ENCODE measurements at regions not wholly inside any gene's neighbourhood (a gene's known extent, or its start where the extent isn't known, plus 50 kb on each side); places are given as distances from the start of the nearest gene placed in this dataset.

- intact Hi-C loops (cut with DNase I): no loop called here
- no peak for DNase-seq
Measured at GRCh38 chr14:38432186-38432585, 176.3 kb upstream of the CLEC14A start.

DNA sequence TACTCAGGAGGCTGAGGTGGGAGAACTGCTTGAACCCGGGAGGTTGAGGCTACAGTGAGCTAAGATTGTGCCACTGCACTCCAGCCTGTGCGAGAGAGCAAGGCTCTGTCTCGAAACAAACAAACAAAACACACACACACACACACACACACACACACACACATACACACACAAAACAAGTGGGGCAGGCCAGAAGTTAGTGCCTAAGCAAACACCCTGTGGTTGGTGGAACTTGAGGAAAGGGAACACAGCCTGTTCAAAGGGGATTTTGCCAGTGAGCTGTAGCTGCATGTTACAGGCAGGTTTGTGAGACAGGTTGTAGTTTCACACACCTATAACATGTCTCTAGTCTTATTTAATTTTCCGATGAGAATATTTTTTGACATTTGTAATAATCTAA is 175.3 kb upstream of the CLEC14A start:
- DNase-seq: no peak
- intact Hi-C loops (cut with DNase I): no loop called here

DNA sequence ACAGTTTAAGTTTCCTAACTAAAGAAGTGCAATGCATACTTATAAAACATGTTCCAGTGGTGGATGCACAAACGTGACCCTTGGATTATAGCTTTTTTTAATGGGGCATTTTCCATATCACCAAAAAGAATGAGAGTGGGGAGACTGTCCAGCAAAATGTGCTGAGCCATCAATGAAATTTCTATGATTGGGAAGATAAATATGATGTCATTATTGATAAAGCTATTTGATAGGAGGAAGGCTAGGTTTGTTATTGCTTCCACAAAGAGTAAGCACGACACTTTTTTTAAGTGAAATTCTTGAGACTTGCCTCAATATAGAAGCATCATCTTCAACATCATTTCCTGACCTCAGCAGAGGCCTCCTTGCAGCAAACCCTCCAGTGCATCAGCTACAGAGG is 174.6 kb upstream of the CLEC14A start:
- intact Hi-C loops (cut with DNase I): no loop called here
- no peak for DNase-seq

DNA sequence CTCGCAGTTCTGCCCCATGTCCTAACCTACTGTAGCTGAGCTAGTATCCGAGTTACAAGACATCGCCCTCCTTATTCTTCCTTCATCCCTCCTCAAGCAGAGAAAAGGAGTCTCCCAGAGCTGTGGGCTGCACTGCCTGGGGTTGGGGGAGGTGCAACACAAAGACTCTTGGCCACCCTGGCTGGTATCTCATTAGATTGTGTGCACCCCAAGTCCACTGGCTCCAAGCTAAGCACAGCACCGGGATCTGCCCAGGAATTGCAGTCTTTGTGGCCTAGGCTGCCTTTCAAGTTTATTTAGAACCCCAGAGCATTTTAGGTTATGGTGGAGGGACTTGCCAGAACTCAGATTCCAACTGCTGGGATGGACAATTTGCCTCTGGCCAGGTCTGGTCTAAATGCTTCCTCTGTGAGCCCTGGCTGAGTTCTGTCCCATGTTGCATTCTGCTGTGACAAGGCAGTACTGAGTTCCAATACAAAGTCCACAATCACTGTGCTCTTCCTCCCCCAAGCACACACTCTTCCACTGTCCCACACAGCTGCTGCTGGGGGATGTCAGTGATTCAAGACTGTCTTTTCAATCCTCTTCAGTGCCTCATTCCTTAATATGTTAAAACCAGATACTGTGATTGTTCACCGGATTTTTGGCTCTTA is 169.6 kb upstream of the CLEC14A start:
- intact Hi-C loops (cut with DNase I): no loop called here
- no peak for DNase-seq

GRCh38 chr14:38420048-38420447 is 164.2 kb upstream of the CLEC14A start:
- no peak for DNase-seq
- intact Hi-C loops (cut with DNase I): no loop called here

DNA sequence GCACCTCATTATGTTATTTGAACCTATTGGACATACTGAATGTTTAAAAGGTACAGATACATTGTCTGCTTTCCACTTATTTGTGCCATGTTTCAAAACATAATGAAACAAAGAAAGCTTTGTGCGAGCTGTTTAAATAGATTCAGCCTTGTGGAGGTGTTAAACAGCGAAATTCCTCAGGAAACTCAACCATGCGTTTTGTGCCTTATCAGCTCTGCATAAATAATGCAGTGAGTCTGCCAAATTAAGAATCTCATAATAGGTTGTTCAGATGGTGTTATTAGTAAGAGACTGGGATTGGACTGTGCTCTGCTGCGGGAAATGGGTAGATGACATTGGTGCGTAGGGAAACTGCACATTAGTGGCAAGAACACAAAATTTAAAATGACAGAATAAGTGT is 163.7 kb upstream of the CLEC14A start:
- DNase-seq: no peak
- intact Hi-C loops (cut with DNase I): no loop called here

GRCh38 chr14:38412654-38413053 is 156.8 kb upstream of the CLEC14A start:
- intact Hi-C loops (cut with DNase I): no loop called here
- DNase-seq: no peak

DNA sequence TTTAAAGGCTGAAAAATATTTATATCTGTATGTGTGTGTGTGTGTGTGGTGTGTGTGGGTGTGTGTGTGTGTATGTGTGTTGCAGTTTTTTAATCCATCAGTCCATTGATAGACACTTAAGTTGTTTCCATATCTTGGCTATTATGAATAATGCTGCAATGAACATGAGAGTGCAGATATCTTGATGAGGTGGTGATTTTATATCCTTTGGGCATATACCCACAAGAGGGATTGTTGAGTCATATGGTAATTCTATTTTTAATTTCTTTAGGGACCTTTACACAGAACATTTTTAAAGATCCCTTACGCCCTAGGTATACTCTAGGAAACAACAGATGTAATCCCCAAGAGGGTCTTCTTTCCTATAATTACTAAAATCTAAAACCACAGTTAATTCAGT is 154.5 kb upstream of the CLEC14A start:
- intact Hi-C loops (cut with DNase I): no loop called here
- no peak for DNase-seq

DNA sequence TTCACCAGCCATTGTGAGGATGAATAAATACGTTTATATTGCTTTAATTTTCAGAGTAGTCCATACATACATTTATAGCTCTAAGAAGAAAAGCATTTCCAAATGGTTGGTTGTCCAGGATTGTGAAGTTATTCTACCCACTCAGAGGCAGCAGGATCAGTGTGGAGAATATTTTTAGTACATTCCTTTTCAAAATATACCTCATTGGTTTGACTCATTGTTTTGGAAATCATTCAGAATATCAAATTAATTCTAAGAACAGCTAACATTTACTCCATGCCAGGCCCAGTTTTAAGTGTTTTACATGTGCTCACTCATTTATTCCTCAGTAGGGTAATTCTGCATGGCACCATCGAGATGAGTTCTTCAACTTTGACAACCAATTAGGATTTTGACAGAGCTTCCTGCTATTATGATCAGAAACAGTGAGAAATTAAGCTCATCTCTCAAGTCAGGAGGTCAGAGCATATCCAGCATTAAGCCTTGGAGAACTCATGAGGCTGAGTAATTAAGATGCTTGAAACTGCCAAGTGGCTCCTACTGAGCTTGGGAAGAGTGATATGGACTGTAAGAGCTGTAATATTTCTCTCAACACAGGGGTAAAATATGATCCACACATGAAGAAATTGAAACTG is 153.3 kb upstream of the CLEC14A start:
- intact Hi-C loops (cut with DNase I): no loop called here
- no peak for DNase-seq

GRCh38 chr14:38405851-38406635 is 150.2 kb upstream of the CLEC14A start:
- intact Hi-C loops (cut with DNase I): no loop called here
- no peak for DNase-seq

GRCh38 chr14:38404616-38405015 is 148.7 kb upstream of the CLEC14A start:
- intact Hi-C loops (cut with DNase I): no loop called here
- DNase-seq: no peak

- no peak for DNase-seq
- intact Hi-C loops (cut with DNase I): no loop called here
Measured at GRCh38 chr14:38404100-38404541, 148.2 kb upstream of the CLEC14A start.

- no peak for DNase-seq
- intact Hi-C loops (cut with DNase I): no loop called here
Measured at GRCh38 chr14:38400751-38401150, 144.9 kb upstream of the CLEC14A start.

DNA sequence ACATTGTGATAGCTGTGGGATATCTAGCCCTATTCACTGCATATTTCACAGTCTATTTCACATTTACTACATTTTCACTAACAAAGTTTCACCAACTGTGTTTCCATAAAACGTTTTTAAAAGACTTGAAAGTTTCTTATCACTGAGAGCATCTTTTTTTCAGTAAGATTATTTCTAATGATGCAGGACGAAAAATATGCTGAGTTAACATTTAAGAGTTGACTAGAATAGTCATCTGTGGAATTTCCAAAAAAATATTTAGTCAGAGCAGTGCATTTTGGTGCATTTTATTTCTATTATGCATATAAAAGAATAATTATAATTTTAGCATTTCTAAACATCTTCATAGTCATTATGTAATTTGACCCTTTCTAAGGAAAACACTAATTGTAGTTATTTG is 143.8 kb upstream of the CLEC14A start:
- intact Hi-C loops (cut with DNase I): no loop called here
- no peak for DNase-seq

DNA sequence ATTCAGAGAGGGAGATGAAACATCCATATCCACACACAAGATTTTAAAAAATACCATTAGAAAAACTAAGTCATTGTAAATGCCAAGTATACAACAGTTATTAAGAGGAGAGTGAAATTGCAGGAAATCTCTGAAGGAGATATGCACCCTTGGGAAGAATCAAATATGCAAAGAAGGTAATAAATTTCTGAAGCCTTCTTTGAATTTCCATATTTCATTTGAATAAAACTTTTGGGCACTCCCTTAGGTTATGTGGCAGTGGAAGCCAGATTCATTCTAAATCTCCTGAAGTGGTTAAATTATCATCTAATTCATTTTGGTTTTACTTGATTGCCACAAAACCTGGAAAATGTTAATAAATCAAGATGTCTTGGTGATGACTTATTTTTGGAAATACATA is 138.9 kb upstream of the CLEC14A start:
- intact Hi-C loops (cut with DNase I): no loop called here
- no peak for DNase-seq

GRCh38 chr14:38394064-38394463 is 138.2 kb upstream of the CLEC14A start:
- no peak for DNase-seq
- intact Hi-C loops (cut with DNase I): no loop called here

DNA sequence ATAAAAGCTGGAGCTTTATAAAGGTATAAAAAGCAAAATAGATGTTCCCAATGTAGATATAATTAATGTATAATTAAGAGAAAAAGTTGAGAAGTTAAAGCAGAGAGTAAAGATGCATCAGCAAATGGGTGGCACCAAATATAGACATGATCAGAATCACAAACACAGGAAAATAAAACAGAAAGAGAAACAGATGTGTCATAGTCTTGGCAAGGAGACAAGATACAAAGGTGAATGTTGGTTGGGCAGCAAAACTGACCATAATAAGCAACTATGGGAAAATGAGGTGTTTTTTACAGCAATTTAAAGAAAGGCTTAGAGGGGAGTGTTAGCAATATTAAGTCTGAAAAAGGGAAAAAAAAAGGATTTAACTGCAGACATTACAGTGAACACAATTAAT is 135.4 kb upstream of the CLEC14A start:
- DNase-seq: no peak
- intact Hi-C loops (cut with DNase I): no loop called here

DNA sequence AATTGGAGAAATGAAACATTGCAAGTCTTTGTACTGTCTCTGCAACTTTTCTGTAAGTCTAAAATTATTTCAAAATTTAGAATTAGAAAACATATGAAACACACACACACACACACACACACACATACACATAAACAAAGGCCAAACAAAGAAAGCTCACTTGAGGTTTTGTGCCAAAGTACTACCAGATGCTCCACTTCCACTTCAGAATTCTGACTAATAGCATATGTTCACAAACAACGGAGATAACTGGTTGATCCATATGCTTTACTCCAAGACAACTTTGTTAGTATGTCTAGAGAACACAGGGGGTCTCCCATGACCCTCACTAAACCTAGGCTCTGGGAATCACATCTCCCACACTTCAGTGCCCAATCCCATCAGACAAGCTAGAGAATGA is 133.8 kb upstream of the CLEC14A start:
- intact Hi-C loops (cut with DNase I): no loop called here
- DNase-seq: no peak

DNA sequence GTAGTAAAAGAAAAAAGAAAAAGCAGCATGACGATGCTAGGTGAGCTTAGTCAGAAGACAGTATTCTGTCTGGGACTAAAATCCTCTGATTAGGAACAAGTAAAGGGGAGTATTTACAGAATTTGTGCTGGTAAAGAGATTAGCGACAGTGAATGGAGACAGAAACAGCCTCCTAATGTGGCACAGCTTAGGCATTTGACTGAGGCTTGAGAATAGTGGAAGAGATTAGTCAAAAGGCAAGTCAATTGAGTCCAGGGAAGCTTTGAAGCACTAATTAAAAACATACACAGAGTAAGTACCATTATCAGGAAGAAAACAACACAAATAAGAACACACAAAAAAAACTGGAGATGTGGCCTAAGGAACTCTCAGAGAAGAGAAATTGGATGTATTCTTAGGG is 131.9 kb upstream of the CLEC14A start:
- intact Hi-C loops (cut with DNase I): no loop called here
- DNase-seq: no peak

GRCh38 chr14:38385836-38386235 is 129.9 kb upstream of the CLEC14A start:
- intact Hi-C loops (cut with DNase I): no loop called here
- DNase-seq: no peak

GRCh38 chr14:38385343-38385742 is 129.4 kb upstream of the CLEC14A start:
- no peak for DNase-seq
- intact Hi-C loops (cut with DNase I): no loop called here

GRCh38 chr14:38384741-38385140 is 128.8 kb upstream of the CLEC14A start:
- DNase-seq: no peak
- intact Hi-C loops (cut with DNase I): no loop called here

Data from posterior cingulate gyrus (tissue), 11 donors.